ENCODE measurements at regions not wholly inside any gene's neighbourhood (a gene's known extent, or its start where the extent isn't known, plus 50 kb on each side); places are given as distances from the start of the nearest gene placed in this dataset.

- Histone ChIP-seq H3K18ac (ENCODE audit: insufficient read length, low read depth, low read length) (no peak overlapping the region), H4K8ac (replicated peaks; ENCODE audit: insufficient read length, low read depth, low read length) (no peak overlapping the region), H2BK5ac (ENCODE audit: insufficient read length, low read length) (no peak overlapping the region), H3K27me3 (ENCODE audit: insufficient read depth, low read length) (no peaks in the 10 kb centered on the region), H4K91ac (ENCODE audit: insufficient read length, low read depth, low read length) (no peak overlapping the region), H2BK20ac (ENCODE audit: low read depth, low read length, poor library complexity, severe bottlenecking) (no peak overlapping the region), H3K79me1 (ENCODE audit: insufficient read depth, low read depth, low read length, poor library complexity, severe bottlenecking) (no peaks in the 10 kb centered on the region), H3K9ac (ENCODE audit: extremely low read depth, insufficient read length, low read length) (no peak overlapping the region), H3K27ac (ENCODE audit: insufficient read length, low read depth, low read length) (no peak overlapping the region), H2BK15ac (ENCODE audit: low read depth, low read length) (no peak overlapping the region), H3K4ac (ENCODE audit: low read depth, low read length) (no peak overlapping the region), H3K23me2 (ENCODE audit: insufficient read length, low read depth, low read length, poor library complexity, severe bottlenecking) (no peaks in the 10 kb centered on the region), H3K4me1 (ENCODE audit: insufficient read depth, low read length) (peaks cover 5% of the 10 kb centered on the region; the same call in 1 of the 2 replicates), H2AK5ac (ENCODE audit: insufficient read length, low read length) (no peak overlapping the region), H3T11ph (ENCODE audit: low read length) (no peak overlapping the region), H3K14ac (ENCODE audit: insufficient read depth, low read length) (no peak overlapping the region), H3K4me2 (ENCODE audit: insufficient read depth, insufficient read length, low read length) (no peak overlapping the region), H2AFZ (ENCODE audit: low read length) (no peak overlapping the region), H2BK120ac (ENCODE audit: low read depth, low read length, poor library complexity, severe bottlenecking) (no peak overlapping the region), H3K56ac (ENCODE audit: insufficient read length, low read depth, low read length) (no peak overlapping the region), H2BK12ac (ENCODE audit: insufficient read length, low read depth, low read length) (no peak overlapping the region), H3K79me2 (ENCODE audit: insufficient read depth, low read length) (no peaks in the 10 kb centered on the region), H3K23ac (ENCODE audit: insufficient read length, low read depth, low read length) (no peak overlapping the region), H3K9me3 (ENCODE audit: control insufficient read depth, low read depth, low read length) (no peaks in the 10 kb centered on the region), H4K5ac (ENCODE audit: insufficient read length, low read depth, low read length) (no peak overlapping the region), H4K20me1 (ENCODE audit: control insufficient read depth, insufficient read depth, insufficient read length) (no peaks in the 10 kb centered on the region)
- no peaks in the 10 kb centered on the region for H3K36me3 Mint-ChIP-seq (ENCODE audit: insufficient read depth in 1 of 3, low read depth in 3 of 3)
- H3K4me3 Mint-ChIP-seq: no peak overlapping the region
- no peak for DNase-seq
- H3K27me3 Mint-ChIP-seq (ENCODE audit: low read depth): no peaks in the 10 kb centered on the region
- no peak overlapping the region for H3K27ac Mint-ChIP-seq
- H3K4me1 Mint-ChIP-seq: peaks cover 15 to 16% of the 10 kb centered on the region in 2 experiments
- no peak for TF ChIP-seq CTCF (conservative IDR thresholded peaks at IDR 0.05)
- no peaks in the 10 kb centered on the region for H3K9me3 Mint-ChIP-seq
- no CpG with 5 or more reads among the region's 5 CpGs for WGBS (ENCODE audit: extremely low coverage, insufficient read length, low lambda C conversion rate)
Measured at GRCh38 chr13:34619326-34619725, 322.7 kb upstream of the NBEA start.

Data from H9 (cell line).